ENCODE measurements at regions not wholly inside any gene's neighbourhood (a gene's known extent, or its start where the extent isn't known, plus 50 kb on each side); places are given as distances from the start of the nearest gene placed in this dataset.

- TF ChIP-seq CTCF (conservative IDR thresholded peaks at IDR 0.05; ENCODE audit: low read depth in 2 of 2) (no peak), POLR2AphosphoS5 (IDR thresholded peaks at IDR 0.05; ENCODE audit: low read depth) (no peak), EZH2phosphoT487 (IDR thresholded peaks at IDR 0.05; ENCODE audit: unreplicated experiment) (no peak), CREB1 (CRISPR knock-in tag; IDR thresholded peaks at IDR 0.05; ENCODE audit: low read depth) (no peak)
Measured at GRCh38 chr14:101465795-101466448, 95.4 kb upstream of the DIO3 start.
